GM12872 (cell line): ENCODE measurements at regions not wholly inside any gene's neighbourhood (a gene's known extent, or its start where the extent isn't known, plus 50 kb on each side); places are given as distances from the start of the nearest gene placed in this dataset.

ENCODE experiments used
- CTCF ChIP-seq: IDR thresholded peaks from 3 replicates; pipeline ENCODE4 v1.5.1; 2011; ENCODE audit warnings: low read depth, mild to moderate bottlenecking, low read length, moderate library complexity; ENCODE audit not compliant: insufficient read depth

DNA sequence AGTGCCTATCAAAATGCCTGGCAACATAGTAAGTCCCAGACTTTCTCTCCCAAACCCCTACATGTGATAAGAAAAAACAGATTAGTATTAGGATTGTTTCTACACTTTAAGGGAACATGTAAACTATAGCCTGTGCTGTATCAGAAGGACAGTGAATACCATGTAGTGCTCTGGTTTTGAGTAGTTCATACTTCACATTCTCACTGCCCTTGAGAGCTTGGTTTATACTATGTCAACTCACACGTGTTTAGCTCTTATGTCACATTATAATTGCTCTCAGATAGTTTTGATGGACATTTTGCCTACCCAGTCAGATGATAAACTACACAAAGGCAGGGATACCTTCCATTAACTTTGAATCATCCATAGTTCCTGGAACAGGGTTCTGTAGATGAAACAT lies 58.0 kb upstream of the PGRMC2 start:
- TF ChIP-seq CTCF = no peak

DNA sequence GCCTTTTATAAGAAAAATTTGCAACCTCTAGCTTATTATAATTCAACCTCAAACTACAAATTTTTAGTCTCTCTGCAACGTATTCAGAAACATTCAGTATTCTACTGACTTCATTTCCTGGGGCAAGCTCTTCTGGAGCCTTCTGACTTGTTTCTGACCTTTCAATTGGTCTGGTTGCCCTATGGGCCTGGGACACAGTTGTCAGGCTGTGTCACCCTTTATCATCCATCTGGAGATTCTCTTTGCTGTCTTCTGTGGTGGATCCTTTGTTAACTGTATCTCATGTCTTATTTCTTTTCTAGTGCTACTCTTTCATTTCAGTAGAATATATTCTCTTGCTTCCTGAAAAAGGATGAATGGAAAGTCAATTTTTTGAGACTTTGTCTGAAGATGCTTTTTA lies 55.1 kb upstream of the PGRMC2 start:
- TF ChIP-seq CTCF = no peak

- no peak for TF ChIP-seq CTCF
These were observed 54.0 kb upstream of the PGRMC2 start for GRCh38 chr4:128341634-128342033.

DNA sequence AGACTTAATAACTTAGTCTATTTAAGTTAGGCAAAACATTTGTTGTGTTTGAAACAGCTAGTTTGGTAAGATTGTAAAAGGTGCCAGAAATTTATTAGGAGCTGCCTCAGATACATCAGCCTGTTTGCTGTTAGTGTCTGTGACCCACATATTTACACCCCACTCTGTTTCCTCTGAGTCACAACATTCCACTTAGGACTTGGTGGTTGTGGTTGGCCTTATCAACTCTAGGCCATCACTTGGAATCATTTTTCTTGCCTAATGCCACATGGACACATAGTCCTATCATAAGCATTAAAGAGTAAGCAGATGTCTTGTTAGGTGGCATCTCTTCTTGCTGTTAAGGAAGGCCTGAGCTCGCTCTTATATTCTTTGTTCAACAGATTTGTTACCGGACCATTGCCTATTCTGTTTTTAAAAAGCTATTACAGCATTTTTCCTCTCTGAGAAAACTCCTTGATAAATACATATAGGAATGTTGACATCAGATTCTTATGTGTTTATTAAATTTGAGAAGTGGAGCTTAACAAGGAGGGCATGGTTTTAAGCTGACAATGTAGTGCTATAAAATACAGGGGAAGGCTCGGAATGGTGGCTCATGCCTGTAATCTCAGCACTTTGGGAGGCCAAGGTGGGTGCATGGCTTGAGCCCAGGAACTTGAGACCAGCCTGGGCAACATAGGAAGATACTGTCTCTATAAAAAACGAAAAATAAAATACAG lies 51.2 kb upstream of the PGRMC2 start:
- no peak for TF ChIP-seq CTCF

- no peak for TF ChIP-seq CTCF
These were observed 50.2 kb upstream of the PGRMC2 start for GRCh38 chr4:128337863-128338262.
